HG02588 (cell line): ENCODE measurements at regions not wholly inside any gene's neighbourhood (a gene's known extent, or its start where the extent isn't known, plus 50 kb on each side); places are given as distances from the start of the nearest gene placed in this dataset.

ENCODE experiments used
- ATAC-seq: cut with Tn5 transposase; IDR thresholded peaks from one replicate; pipeline ENCODE4 v1.9.1; 2021; ENCODE audit warnings: mild to moderate bottlenecking, moderate library complexity; ENCODE audit not compliant: unreplicated experiment

DNA sequence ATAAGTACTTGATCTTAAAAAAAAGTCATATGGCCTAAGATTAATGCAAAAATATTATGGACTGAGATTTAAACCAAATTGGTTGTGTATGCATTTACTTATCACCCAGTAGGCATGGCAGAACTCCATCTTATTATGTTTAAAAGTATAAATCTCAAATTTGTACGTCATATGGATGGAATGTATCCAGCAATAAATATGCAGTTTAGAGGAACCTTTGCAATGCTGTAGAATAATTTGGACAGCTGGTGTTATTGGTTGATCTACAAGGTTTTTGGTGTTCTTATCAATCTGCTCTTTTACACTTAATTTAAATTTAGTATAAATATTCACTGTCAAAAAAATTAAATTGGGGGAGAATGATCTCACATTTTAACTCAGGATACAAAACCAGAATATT, 640.2 kb downstream of the SATB2 start:
- ATAC-seq: no peak

- no peak for ATAC-seq
Observed at GRCh38 chr2:198815626-198816025, 642.1 kb downstream of the SATB2 start.

GRCh38 chr2:198811198-198811597, 646.5 kb downstream of the SATB2 start:
- no peak for ATAC-seq

DNA sequence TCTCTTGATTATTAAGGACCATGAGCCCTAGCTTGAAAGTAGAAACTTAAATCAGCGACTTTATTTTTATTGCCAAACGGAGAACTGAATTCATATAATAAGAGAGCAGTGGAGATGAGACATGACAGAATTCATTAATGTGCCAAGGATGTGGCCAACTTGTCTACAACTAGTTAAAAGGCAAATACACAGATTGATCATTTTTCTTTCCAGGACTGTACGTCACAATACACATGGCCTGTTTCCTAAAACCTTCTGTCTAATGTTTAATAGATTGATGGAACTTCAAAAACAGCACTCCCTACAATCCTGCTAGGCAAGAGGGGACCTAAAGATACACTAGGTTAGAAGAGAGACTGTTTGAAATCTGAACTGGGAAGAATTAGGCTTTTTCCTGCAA, 647.8 kb downstream of the SATB2 start:
- ATAC-seq: no peak

- ATAC-seq: no peak
Observed at GRCh38 chr2:198807131-198807530, 650.6 kb downstream of the SATB2 start.

DNA sequence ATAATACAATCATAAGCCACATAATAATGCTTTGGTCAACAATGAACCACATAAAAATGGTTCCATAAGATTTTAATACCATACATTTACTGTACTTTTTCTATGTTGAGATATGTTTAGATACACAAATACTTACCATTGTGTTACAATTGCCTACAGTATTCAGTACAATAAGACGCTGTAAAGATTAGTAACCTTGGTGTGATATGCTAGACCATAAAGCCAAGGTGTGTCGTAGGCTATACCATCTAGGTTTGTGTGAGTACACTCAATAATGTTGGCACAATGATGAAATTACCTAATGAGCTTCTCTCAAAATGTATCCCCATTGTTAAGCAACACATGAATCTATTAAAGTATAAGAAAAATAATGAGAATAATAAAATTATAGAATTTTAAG, 662.3 kb downstream of the SATB2 start:
- ATAC-seq: no peak

DNA sequence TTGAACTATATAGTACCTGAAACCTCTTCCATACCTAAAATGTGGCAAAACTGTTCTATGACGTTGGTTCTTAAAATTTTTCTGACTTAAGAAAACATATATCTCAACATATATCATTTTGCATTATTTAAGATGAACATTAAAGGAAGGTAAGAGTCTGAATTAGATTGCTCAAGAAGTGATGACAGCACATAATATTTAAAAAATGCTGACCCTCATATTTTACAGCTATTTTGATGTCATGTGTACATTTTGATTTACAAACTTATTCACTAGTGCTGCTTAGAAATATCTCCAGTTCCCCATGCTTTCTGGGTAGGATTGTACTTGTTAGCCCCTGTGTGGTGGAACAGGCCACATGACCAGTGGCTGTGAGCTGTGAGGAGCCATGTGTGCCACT, 666.1 kb downstream of the SATB2 start:
- ATAC-seq: no peak

DNA sequence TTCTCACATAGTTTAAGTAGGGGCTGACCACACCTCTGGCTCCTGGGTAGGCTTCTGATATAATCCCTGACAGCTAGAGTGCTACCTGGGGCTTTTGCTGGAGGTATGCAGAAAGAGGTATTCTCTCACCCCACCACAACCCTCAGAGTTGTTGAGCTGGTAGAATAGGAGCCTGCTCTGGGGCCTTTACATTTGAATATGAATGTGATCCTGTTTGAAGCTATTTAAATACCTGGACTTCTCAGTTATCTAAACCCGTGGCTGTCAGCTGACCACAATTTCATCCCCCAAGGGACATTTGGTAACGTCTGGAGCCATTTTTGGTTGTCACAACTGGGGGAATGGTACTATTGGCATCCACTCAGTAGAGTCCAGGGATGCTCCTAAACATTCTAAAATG, 669.1 kb downstream of the SATB2 start:
- ATAC-seq: no peak

GRCh38 chr2:198782734-198783133, 675.0 kb downstream of the SATB2 start:
- ATAC-seq: no peak

DNA sequence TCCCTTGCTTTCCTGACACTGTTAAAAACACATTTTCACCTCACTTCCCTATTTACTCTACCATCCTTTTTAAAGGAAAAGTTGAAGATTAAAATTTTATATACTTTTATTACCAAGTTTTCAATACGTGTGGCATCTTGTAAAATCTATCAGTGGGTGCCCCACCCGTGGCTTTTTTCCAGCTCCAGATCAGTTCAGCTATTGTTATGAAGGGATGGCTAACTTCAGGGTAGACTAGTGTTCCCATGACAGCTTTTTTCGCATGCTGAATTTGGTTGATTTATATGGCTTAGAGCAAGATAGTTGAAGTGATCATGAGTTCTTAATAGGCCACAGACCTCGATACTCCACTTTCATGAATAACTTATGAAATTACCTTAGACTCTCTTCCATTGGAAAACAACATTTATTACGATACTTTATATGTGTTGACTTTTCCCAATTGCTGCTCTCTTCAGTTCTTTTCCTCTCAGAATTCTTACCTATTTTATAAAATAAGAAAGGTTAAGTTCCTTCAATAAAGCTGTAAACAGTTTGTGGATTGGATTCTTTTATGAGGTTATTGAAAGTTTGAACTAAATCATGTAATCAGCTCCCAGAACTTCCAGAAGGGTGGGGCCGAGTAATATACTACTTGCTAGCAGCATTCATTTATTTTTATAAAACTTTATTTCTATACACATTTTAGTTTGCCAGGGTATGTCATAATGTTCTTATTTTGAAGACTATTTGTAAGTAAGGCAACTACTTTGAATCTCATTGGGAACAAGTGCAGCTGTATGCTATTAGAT, 680.9 kb downstream of the SATB2 start:
- ATAC-seq: no peak

GRCh38 chr2:198775737-198776136, 682.0 kb downstream of the SATB2 start:
- ATAC-seq: no peak

DNA sequence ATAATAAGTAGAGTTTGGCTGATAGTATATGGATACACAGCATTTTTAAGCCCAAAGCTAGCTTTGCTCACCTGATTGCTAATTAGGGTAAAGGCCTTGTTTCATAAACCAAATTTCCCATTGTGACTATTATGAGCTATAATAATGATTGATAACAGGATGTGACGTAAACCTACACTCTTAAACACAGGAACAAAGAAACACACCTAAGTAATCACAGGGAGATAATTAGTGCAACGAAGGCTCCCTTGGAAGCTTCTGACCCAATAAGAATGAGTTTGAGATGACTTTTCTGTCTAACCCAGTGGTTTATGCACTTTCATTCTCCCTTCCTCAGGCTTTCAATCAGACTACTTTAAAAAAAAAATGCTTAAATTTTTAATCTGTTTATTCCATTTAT, 683.2 kb downstream of the SATB2 start:
- no peak for ATAC-seq

DNA sequence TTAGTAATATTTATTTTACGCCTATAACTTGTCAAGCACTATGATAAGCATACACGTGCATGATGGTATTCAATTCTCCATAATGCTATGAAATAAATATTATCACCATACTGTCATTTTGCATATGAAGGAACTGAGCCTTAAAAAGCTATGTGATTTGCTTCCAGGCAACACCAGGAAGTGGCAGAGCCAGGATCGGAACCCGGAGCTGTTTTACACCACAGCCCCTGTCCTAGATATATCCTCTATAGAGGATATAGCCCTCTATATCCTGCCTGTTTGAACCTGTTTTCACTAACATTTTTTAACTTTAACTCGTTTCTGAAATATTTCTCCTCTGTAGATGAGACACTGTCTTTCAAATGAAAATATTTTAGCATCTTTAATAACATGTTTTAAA, 690.0 kb downstream of the SATB2 start:
- no peak for ATAC-seq

- no peak for ATAC-seq
Observed at GRCh38 chr2:198763793-198764192, 693.9 kb downstream of the SATB2 start.

- no peak for ATAC-seq
Observed at GRCh38 chr2:198762441-198762840, 695.3 kb downstream of the SATB2 start.

DNA sequence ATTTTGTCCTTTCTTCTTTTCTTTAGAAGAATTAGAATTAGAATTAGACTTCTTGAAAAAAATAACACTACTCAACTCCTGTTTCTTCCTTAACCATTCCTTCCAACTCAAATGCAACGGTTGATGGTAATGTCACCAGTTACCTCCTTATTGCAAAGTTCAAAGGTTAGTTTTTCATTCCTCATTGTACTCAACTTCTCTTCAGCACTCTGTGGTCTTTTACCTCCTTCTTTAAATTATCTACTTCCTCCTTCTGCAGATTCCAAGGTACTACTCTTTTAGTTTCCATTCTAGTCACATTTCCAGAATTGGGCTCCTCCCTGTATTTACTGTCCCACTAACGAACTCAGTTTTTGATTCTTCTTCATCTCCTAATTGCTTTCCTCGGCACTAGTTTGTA, 700.7 kb downstream of the SATB2 start:
- no peak for ATAC-seq

GRCh38 chr2:198756166-198756565, 701.6 kb downstream of the SATB2 start:
- ATAC-seq: no peak

GRCh38 chr2:198753101-198753500, 704.6 kb downstream of the SATB2 start:
- no peak for ATAC-seq

- ATAC-seq: no peak
Observed at GRCh38 chr2:198749364-198749763, 708.4 kb downstream of the SATB2 start.

GRCh38 chr2:198731842-198732399, 725.8 kb downstream of the SATB2 start:
- ATAC-seq: no peak

- no peak for ATAC-seq
Observed at GRCh38 chr2:198720266-198720665, 737.5 kb downstream of the SATB2 start.

DNA sequence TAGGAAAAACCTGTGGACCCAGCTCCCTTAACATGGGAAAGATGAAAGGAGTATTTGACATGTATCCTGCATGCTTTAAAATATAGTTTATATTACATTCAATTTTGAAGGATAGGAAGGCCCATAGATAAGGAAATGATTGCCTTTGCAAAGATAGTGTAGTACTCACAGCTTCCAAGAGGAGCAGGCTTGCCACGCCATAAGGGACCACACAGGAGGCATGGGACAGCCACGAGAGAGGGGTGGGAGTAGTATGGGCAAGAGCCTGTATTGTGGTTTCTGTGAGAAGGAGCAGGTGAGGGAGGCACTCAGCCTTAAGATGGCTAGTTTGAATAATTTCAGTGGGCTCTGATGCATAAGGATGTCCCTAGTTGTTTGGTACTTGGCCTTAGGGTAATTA, 740.3 kb downstream of the SATB2 start:
- ATAC-seq: no peak

DNA sequence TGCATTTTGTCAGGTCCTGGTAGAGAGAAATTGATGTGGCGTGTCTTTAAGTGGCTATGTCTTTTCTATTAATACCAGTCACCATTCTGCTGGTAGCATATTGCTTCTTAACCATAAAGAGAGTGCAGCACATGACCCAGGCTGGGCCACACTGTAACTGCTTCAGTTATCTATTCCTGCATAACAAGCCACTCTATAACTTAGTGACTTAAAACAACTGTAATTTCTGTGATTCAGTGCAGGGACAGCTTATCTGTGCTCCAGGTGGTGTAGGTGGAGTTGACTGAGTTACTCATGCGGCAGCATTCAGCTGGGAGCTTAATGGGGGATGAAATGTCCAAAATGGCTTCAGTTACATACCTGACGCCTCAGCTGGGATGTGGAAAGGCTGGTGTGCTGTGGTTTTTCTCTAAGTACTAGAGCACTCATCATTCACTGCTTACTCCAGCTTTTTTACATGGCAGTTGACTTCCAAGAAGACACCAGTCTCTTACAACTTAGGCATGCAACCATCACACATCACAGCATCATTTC, 742.4 kb downstream of the SATB2 start:
- ATAC-seq: no peak
